GM12878 (cell line): ENCODE measurements at regions not wholly inside any gene's neighbourhood (a gene's known extent, or its start where the extent isn't known, plus 50 kb on each side); places are given as distances from the start of the nearest gene placed in this dataset.

Source experiments
- CHD2 ChIP-seq: IDR thresholded peaks from 2 replicates; pipeline ENCODE4 v1.6.1; 2011; ENCODE audit warnings: low read depth, low read length, improper control_type of control experiment, borderline replicate concordance
- CUX1 ChIP-seq: IDR thresholded peaks from 2 replicates; pipeline ENCODE4 v1.6.1; 2012; ENCODE audit warnings: improper control_type of control experiment, low read depth, low read length; ENCODE audit not compliant: insufficient replicate concordance
- EED ChIP-seq: sonication (generic); IDR thresholded peaks from 2 replicates; pipeline ENCODE4 v1.6.1; 2016; ENCODE audit warnings: antibody characterized with exemption, low read depth
- EGR1 ChIP-seq, 2 experiments: IDR thresholded peaks; 1 replicate in 1 of 2; 2 replicates in 1 of 2; pipeline ENCODE4 v1.6.1; 2011 to 2012; ENCODE audit warnings: low read depth in 2 of 2, low read length in 2 of 2, borderline replicate concordance in 1 of 2, mild to moderate bottlenecking in 1 of 2, moderate library complexity in 1 of 2
- MYC ChIP-seq: IDR thresholded peaks from 2 replicates; pipeline ENCODE4 v1.6.1; 2011; ENCODE audit warnings: mild to moderate bottlenecking, low read length, moderate library complexity, inconsistent platforms; ENCODE audit not compliant: insufficient read depth, insufficient replicate concordance, insufficient read length, severe bottlenecking
- PBX3 ChIP-seq: IDR thresholded peaks from 2 replicates; pipeline ENCODE4 v1.6.1; 2011; ENCODE audit warnings: mild to moderate bottlenecking, low read depth, low read length, moderate library complexity; ENCODE audit not compliant: insufficient replicate concordance
- TBL1XR1 ChIP-seq: IDR thresholded peaks from 2 replicates; pipeline ENCODE4 v1.6.1; 2012; ENCODE audit warnings: low read depth, low read length, improper control_type of control experiment
- ZNF384 ChIP-seq: IDR thresholded peaks from 2 replicates; pipeline ENCODE4 v1.6.1; 2012; ENCODE audit warnings: low read depth, mild to moderate bottlenecking, low read length, improper control_type of control experiment, borderline replicate concordance

- TF ChIP-seq PBX3 (no peak), EGR1 (IDR thresholded peaks at IDR 0.05; ENCODE audit: borderline replicate concordance in 1 of 2, low read depth in 2 of 2, low read length in 2 of 2) (no peak), EED (no peak), ZNF384 (no peak), TBL1XR1 (no peak), MYC (no peak), CUX1 (no peak), CHD2 (no peak)
Measured at GRCh38 chr4:120318196-120318846, 251.7 kb upstream of the MAD2L1 start (continued).
